H1 (cell line): ENCODE measurements at regions not wholly inside any gene's neighbourhood (a gene's known extent, or its start where the extent isn't known, plus 50 kb on each side); places are given as distances from the start of the nearest gene placed in this dataset.

Source experiments
- SP2 ChIP-seq: IDR thresholded peaks from 2 replicates; pipeline ENCODE4 v1.6.1; 2012; ENCODE audit warnings: mild to moderate bottlenecking, low read length, inconsistent platforms
- TF ChIP-seq, protein P1 (sequence below): IDR thresholded peaks from 2 replicates; pipeline ENCODE4 v1.6.1; 2012; ENCODE audit warnings: low read length, inconsistent platforms

DNA sequence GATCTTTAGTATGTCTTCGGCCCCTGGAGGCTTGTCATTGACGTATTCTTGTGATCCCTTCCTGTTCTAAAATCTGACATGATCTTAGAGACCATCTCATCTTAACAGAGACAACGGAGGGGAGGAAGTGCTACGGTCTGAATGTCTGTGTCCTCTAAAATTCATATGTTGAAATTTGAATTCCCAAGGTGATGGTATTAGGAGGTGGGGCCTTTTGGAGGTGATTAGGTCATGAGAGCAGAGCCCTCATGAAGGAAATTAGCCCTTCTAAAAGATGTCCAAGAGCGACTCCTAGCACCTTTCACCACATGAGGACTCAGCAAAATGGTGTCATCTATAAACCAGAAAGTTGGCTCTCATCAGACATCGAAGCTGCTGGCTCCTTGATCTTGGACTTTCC lies 233.2 kb upstream of the CMC1 start (continued):
- no peak for TF ChIP-seq SP2
- TF ChIP-seq, protein P1, sequence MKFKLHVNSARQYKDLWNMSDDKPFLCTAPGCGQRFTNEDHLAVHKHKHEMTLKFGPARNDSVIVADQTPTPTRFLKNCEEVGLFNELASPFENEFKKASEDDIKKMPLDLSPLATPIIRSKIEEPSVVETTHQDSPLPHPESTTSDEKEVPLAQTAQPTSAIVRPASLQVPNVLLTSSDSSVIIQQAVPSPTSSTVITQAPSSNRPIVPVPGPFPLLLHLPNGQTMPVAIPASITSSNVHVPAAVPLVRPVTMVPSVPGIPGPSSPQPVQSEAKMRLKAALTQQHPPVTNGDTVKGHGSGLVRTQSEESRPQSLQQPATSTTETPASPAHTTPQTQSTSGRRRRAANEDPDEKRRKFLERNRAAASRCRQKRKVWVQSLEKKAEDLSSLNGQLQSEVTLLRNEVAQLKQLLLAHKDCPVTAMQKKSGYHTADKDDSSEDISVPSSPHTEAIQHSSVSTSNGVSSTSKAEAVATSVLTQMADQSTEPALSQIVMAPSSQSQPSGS = no peak
- TF ChIP-seq, all 59 proteins: peak for 0
